IMR-90 (cell line): ENCODE measurements at regions not wholly inside any gene's neighbourhood (a gene's known extent, or its start where the extent isn't known, plus 50 kb on each side); places are given as distances from the start of the nearest gene placed in this dataset.

Source experiments
- ATAC-seq: fragments of 200-7000 bp; cut with Tn5 transposase; 2 replicates; pipeline ENCODE4 v1.9.1; 2020; ENCODE audit warnings: low read depth, mild to moderate bottlenecking, moderate library complexity
- BruUV-seq: library from RNA; stranded (reverse); fragments of 400-500 nt; replicated peaks from 2 replicates; lab custom pipeline; 2021; lab: Mats Ljungman, UMichigan
- CTCF ChIA-PET: fragments of 300-600 bp; formaldehyde crosslinking; extraction: SDS; loops from one replicate; lab custom pipeline; 2021; ENCODE audit warnings: antibody characterized with exemption; lab: Yijun Ruan, JAX
- POLR2A ChIA-PET: fragments of 300-600 bp; sonication (Branson Sonifier 250); formaldehyde crosslinking; loops from one replicate; lab custom pipeline; 2022; ENCODE audit warnings: antibody characterized with exemption; ENCODE audit not compliant: unreplicated experiment; lab: Charles Lee
- DNase-seq: peaks from one replicate; pipeline ENCODE4 v3.0.0; 2013
- H2AFZ ChIP-seq: replicated peaks from 2 replicates; pipeline ENCODE3; 2013; ENCODE audit warnings: low read length, mild to moderate bottlenecking; ENCODE audit not compliant: poor library complexity
- H2AK5ac ChIP-seq: 2 replicates; pipeline ENCODE4 v1.6.1; 2013; ENCODE audit warnings: low read depth, low read length, inconsistent platforms
- H2AK9ac ChIP-seq: replicated peaks from 2 replicates; pipeline ENCODE3; 2013; ENCODE audit warnings: mild to moderate bottlenecking, low read depth, low read length, moderate library complexity; ENCODE audit not compliant: poor library complexity
- H2BK120ac ChIP-seq: 2 replicates; pipeline ENCODE4 v1.6.1; 2013; ENCODE audit warnings: low read depth, low read length, inconsistent platforms
- H2BK15ac ChIP-seq: 3 replicates; pipeline ENCODE4 v1.6.1; 2013; ENCODE audit warnings: low read depth, low read length, inconsistent platforms
- H2BK20ac ChIP-seq: 2 replicates; pipeline ENCODE4 v1.6.1; 2013; ENCODE audit warnings: low read depth, mild to moderate bottlenecking, inconsistent platforms, low read length, moderate library complexity
- H2BK5ac ChIP-seq: 2 replicates; pipeline ENCODE4 v1.6.1; 2013; ENCODE audit warnings: mild to moderate bottlenecking, low read depth, low read length, inconsistent platforms; ENCODE audit not compliant: poor library complexity, severe bottlenecking
- H3K14ac ChIP-seq: replicated peaks from 2 replicates; pipeline ENCODE4 v1.6.1; 2013; ENCODE audit warnings: low read depth, low read length, inconsistent platforms
- H3K18ac ChIP-seq: 2 replicates; pipeline ENCODE4 v1.6.1; 2013; ENCODE audit warnings: low read depth, low read length, control low read depth
- H3K23ac ChIP-seq: 2 replicates; pipeline ENCODE4 v1.6.1; 2013; ENCODE audit warnings: low read depth, low read length, inconsistent platforms
- H3K27ac ChIP-seq: 2 replicates; pipeline ENCODE4 v1.5.1; 2013; ENCODE audit warnings: mild to moderate bottlenecking, control low read depth, low read length; ENCODE audit not compliant: insufficient read depth
- H3K27me3 ChIP-seq: 2 replicates; pipeline ENCODE4 v1.6.1; 2013; ENCODE audit warnings: low read length; ENCODE audit not compliant: control insufficient read depth, insufficient read depth
- H3K36me3 ChIP-seq: 2 replicates; pipeline ENCODE4 v1.6.1; 2013; ENCODE audit warnings: low read length, mixed read lengths; ENCODE audit not compliant: control insufficient read depth, insufficient read depth
- H3K4ac ChIP-seq: 2 replicates; pipeline ENCODE4 v1.6.1; 2013; ENCODE audit warnings: low read depth, low read length, inconsistent platforms
- H3K4me1 ChIP-seq: 2 replicates; pipeline ENCODE4 v1.6.1; 2013; ENCODE audit warnings: low read length, mixed read lengths; ENCODE audit not compliant: control insufficient read depth, insufficient read depth
- H3K4me2 ChIP-seq: 2 replicates; pipeline ENCODE4 v1.6.1; 2013; ENCODE audit warnings: low read depth, mild to moderate bottlenecking, control low read depth, low read length, moderate library complexity
- H3K4me3 ChIP-seq: 2 replicates; pipeline ENCODE4 v1.5.1; 2013; ENCODE audit warnings: low read depth, mild to moderate bottlenecking, control low read depth, low read length, moderate library complexity; ENCODE audit not compliant: insufficient read depth
- H3K56ac ChIP-seq: 2 replicates; pipeline ENCODE4 v1.6.1; 2013; ENCODE audit warnings: low read length, inconsistent platforms; ENCODE audit not compliant: insufficient read depth; ENCODE audit errors: extremely low read depth
- H3K79me1 ChIP-seq, 2 experiments: 2 replicates each; pipeline ENCODE4 v1.6.1; 2013; ENCODE audit warnings: low read length in 2 of 2, inconsistent platforms in 1 of 2, low read depth in 1 of 2
- H3K9ac ChIP-seq: 2 replicates; pipeline ENCODE4 v1.6.1; 2013; ENCODE audit warnings: low read depth, low read length, control low read depth
- H3K9me1 ChIP-seq: 2 replicates; pipeline ENCODE4 v1.6.1; 2013; ENCODE audit warnings: low read length, inconsistent platforms; ENCODE audit not compliant: insufficient read depth
- H3K9me3 ChIP-seq: 2 replicates; pipeline ENCODE4 v1.6.1; 2013; ENCODE audit warnings: low read length; ENCODE audit not compliant: control insufficient read depth, insufficient read depth
- H4K20me1 ChIP-seq: 2 replicates; pipeline ENCODE4 v1.6.1; 2013; ENCODE audit warnings: low read length, inconsistent platforms; ENCODE audit not compliant: insufficient read depth
- H4K5ac ChIP-seq: 2 replicates; pipeline ENCODE4 v1.6.1; 2013; ENCODE audit warnings: mild to moderate bottlenecking, low read depth, low read length, control low read depth
- H4K8ac ChIP-seq, 2 experiments: 2 replicates each; pipeline ENCODE4 v1.6.1; 2013; ENCODE audit warnings: low read depth in 2 of 2, low read length in 2 of 2, control low read depth in 1 of 2, inconsistent platforms in 1 of 2
- H4K91ac ChIP-seq: 2 replicates; pipeline ENCODE4 v1.6.1; 2013; ENCODE audit warnings: low read depth, low read length, inconsistent platforms; ENCODE audit not compliant: insufficient read depth
- CEBPB ChIP-seq: IDR thresholded peaks from 2 replicates; pipeline ENCODE4 v1.6.1; 2012; ENCODE audit warnings: low read depth, low read length, improper control_type of control experiment
- CHD1 ChIP-seq: IDR thresholded peaks from 2 replicates; pipeline ENCODE4 v1.6.1; 2012; ENCODE audit warnings: low read depth, low read length, improper control_type of control experiment
- CTCF ChIP-seq: conservative IDR thresholded peaks from 2 replicates; pipeline ENCODE4 v1.5.1; 2012; ENCODE audit warnings: mild to moderate bottlenecking, low read depth, low read length, improper control_type of control experiment
- FOS ChIP-seq: fragments of 150-350 bp; IDR thresholded peaks from 2 replicates; pipeline ENCODE4 v1.6.1; 2016; ENCODE audit warnings: low read depth, low read length
- MAFK ChIP-seq: IDR thresholded peaks from 2 replicates; pipeline ENCODE4 v1.6.1; 2012; ENCODE audit warnings: low read depth, low read length, improper control_type of control experiment
- MXI1 ChIP-seq: IDR thresholded peaks from 2 replicates; pipeline ENCODE4 v1.6.1; 2012; ENCODE audit warnings: low read depth, mild to moderate bottlenecking, low read length, moderate library complexity, borderline replicate concordance
- NFE2L2 ChIP-seq: fragments of 150-350 bp; IDR thresholded peaks from 2 replicates; pipeline ENCODE4 v1.6.1; 2016; ENCODE audit warnings: low read depth, mild to moderate bottlenecking, low read length
- POLR2A ChIP-seq: IDR thresholded peaks from 2 replicates; pipeline ENCODE4 v1.6.1; 2012; ENCODE audit warnings: mild to moderate bottlenecking, low read depth, low read length
- RAD21 ChIP-seq: IDR thresholded peaks from 2 replicates; pipeline ENCODE4 v1.6.1; 2012; ENCODE audit warnings: low read length, improper control_type of control experiment
- RCOR1 ChIP-seq: IDR thresholded peaks from 2 replicates; pipeline ENCODE4 v1.6.1; 2012; ENCODE audit warnings: mild to moderate bottlenecking, low read length, improper control_type of control experiment; ENCODE audit not compliant: insufficient replicate concordance
- RFX5 ChIP-seq: IDR thresholded peaks from 2 replicates; pipeline ENCODE4 v1.8.0; 2012; ENCODE audit warnings: low read depth, mild to moderate bottlenecking, low read length, moderate library complexity
- WGBS, 2 experiments: methylation state at CpG; one replicate each; pipeline versions ENCODE4 v1.1.5 to v1.1.7; 2013; ENCODE audit warnings: missing lambda C conversion rate in 2 of 2; ENCODE audit not compliant: insufficient read length in 1 of 2; ENCODE audit errors: extremely low coverage in 2 of 2; 5-methylcytosine and 5-hydroxymethylcytosine counted together
- dilution Hi-C: fragments of 300-500 bp; cut with HindIII; formaldehyde crosslinking; loops from one replicate; pipeline ENCODE4 v1.14.3; 2018; ENCODE audit warnings: low sequenced_read_pairs; ENCODE audit not compliant: unreplicated experiment
- in situ Hi-C: fragments of 300-500 bp; cut with MboI; formaldehyde crosslinking; loops from 3 replicates; pipeline ENCODE4 v1.14.3; 2019; ENCODE audit warnings: low sequenced_read_pairs, inconsistent platforms, mixed read lengths
- intact Hi-C: fragments of 100-400 bp; cut with micrococcal nuclease; formaldehyde crosslinking; loops from 2 replicates; pipeline ENCODE4 v1.10.0; 2022
- TF ChIP-seq, protein P1 (sequence below): fragments of 150-350 bp; IDR thresholded peaks from 2 replicates; pipeline ENCODE4 v1.6.1; 2017; ENCODE audit warnings: mild to moderate bottlenecking, antibody characterized with exemption, low read length, low read depth

GRCh38 chr17:79485991-79486390, 124.9 kb downstream of the RBFOX3 start:
- Histone ChIP-seq H3K27ac (no peak overlapping the region), H3K56ac (no peak overlapping the region), H4K8ac (no peak overlapping the region), H3K9ac (no peak overlapping the region), H2BK5ac (no peak overlapping the region), H2BK120ac (no peak overlapping the region), H3K14ac (no peak overlapping the region), H3K9me1 (no peaks in the 10 kb centered on the region), H3K4me1 (no peaks in the 10 kb centered on the region), H2AFZ (no peak overlapping the region), H4K5ac (no peak overlapping the region), H3K4me2 (no peak overlapping the region), H4K20me1 (no peaks in the 10 kb centered on the region), H3K36me3 (no peaks in the 10 kb centered on the region), H3K18ac (no peak overlapping the region), H3K79me1 (no peaks in the 10 kb centered on the region), H3K4ac (no peak overlapping the region), H2BK15ac (no peak overlapping the region), H2AK5ac (no peak overlapping the region), H2AK9ac (no peak overlapping the region), H3K23ac (no peak overlapping the region), H4K91ac (no peak overlapping the region), H3K4me3 (no peak overlapping the region), H3K27me3 (peaks cover 11% of the 10 kb centered on the region; the same call in 1 of the 2 replicates), H3K9me3 (no peaks in the 10 kb centered on the region), H2BK20ac (no peak overlapping the region)
- WGBS, 2 experiments: no CpG with 5 or more reads among the region's 17 CpGs
- POLR2A ChIA-PET: no interaction called here
- DNase-seq: no peak
- no peak for ATAC-seq
- in situ Hi-C loops: no loop called here
- TF ChIP-seq RAD21 (no peak), MXI1 (no peak), CHD1 (no peak), POLR2A (no peak), CEBPB (no peak), CTCF (no peak), MAFK (no peak), NFE2L2 (no peak), RCOR1 (no peak), FOS (no peak), RFX5 (no peak)
- TF ChIP-seq, protein P1, sequence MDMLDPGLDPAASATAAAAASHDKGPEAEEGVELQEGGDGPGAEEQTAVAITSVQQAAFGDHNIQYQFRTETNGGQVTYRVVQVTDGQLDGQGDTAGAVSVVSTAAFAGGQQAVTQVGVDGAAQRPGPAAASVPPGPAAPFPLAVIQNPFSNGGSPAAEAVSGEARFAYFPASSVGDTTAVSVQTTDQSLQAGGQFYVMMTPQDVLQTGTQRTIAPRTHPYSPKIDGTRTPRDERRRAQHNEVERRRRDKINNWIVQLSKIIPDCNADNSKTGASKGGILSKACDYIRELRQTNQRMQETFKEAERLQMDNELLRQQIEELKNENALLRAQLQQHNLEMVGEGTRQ: no peak
- dilution Hi-C loops: no loop called here
- CTCF ChIA-PET: no interaction called here
- no TSS peak for BruUV-seq
- intact Hi-C loops: no loop called here
